Smooth muscle cell (in vitro differentiated cells): ENCODE measurements at regions not wholly inside any gene's neighbourhood (a gene's known extent, or its start where the extent isn't known, plus 50 kb on each side); places are given as distances from the start of the nearest gene placed in this dataset.

Experiments
- DNase-seq: peaks from one replicate; lab custom pipeline; 2025; ENCODE audit not compliant: unreplicated experiment; lab: John Stamatoyannopoulos, UW
- H2AFZ ChIP-seq: fragments of 200-600 bp; sonication (generic); 2 replicates; pipeline ENCODE4 v1.6.0; 2016; ENCODE audit warnings: antibody characterized with exemption, low read depth, mild to moderate bottlenecking
- H3F3A ChIP-seq: fragments of 200-600 bp; sonication (generic); 2 replicates; pipeline ENCODE4 v1.6.0; 2017; ENCODE audit warnings: antibody characterized with exemption, low read depth
- H3K27ac ChIP-seq: fragments of 200-600 bp; sonication (generic); 2 replicates; pipeline ENCODE4 v1.5.1; 2016; ENCODE audit warnings: low read depth, mild to moderate bottlenecking
- H3K27me3 ChIP-seq: fragments of 200-600 bp; sonication (generic); 2 replicates; pipeline ENCODE4 v1.6.1; 2016; ENCODE audit warnings: low read depth, mild to moderate bottlenecking
- H3K36me3 ChIP-seq: fragments of 200-600 bp; sonication (generic); 2 replicates; pipeline ENCODE4 v1.5.1; 2016; ENCODE audit warnings: low read depth
- H3K4me1 ChIP-seq: fragments of 200-600 bp; sonication (generic); 2 replicates; pipeline ENCODE4 v1.5.1; 2016; ENCODE audit warnings: low read depth
- H3K4me2 ChIP-seq: fragments of 200-600 bp; sonication (generic); 2 replicates; pipeline ENCODE4 v1.6.0; 2016; ENCODE audit warnings: mild to moderate bottlenecking
- H3K4me3 ChIP-seq: fragments of 200-600 bp; sonication (generic); 2 replicates; pipeline ENCODE4 v1.5.1; 2016; ENCODE audit warnings: mild to moderate bottlenecking
- H3K79me2 ChIP-seq: fragments of 200-600 bp; sonication (generic); 2 replicates; pipeline ENCODE4 v1.6.0; 2016; ENCODE audit warnings: low read depth, mild to moderate bottlenecking
- H3K9ac ChIP-seq: fragments of 200-600 bp; sonication (generic); 2 replicates; pipeline ENCODE4 v1.6.0; 2016; ENCODE audit warnings: low read depth
- H3K9me3 ChIP-seq: fragments of 200-600 bp; sonication (generic); replicated peaks from 2 replicates; pipeline ENCODE4 v1.5.1; 2016; ENCODE audit warnings: low read depth
- H4K20me1 ChIP-seq: fragments of 200-600 bp; sonication (generic); 2 replicates; pipeline ENCODE4 v1.6.0; 2016; ENCODE audit warnings: low read depth
- CTCF ChIP-seq: fragments of 200-600 bp; sonication (generic); IDR thresholded peaks from 2 replicates; pipeline ENCODE4 v1.5.1; 2017; ENCODE audit warnings: borderline replicate concordance, mild to moderate bottlenecking, antibody characterized with exemption; ENCODE audit not compliant: insufficient read depth, poor library complexity, severe bottlenecking
- WGBS: methylation state at CpG from one replicate; pipeline ENCODE4 v1.1.7; 2016; ENCODE audit warnings: low lambda C conversion rate; 5-methylcytosine and 5-hydroxymethylcytosine counted together

- no peak overlapping the region for H2AFZ ChIP-seq
- H3K27me3 ChIP-seq = peaks cover 7% of the 10 kb centered on the region
- no peak for DNase-seq
- no peaks in the 10 kb centered on the region for H3F3A ChIP-seq
- no peaks in the 10 kb centered on the region for H3K9me3 ChIP-seq
- no peak overlapping the region for H3K4me3 ChIP-seq
- H3K4me2 ChIP-seq = no peak overlapping the region
- no peaks in the 10 kb centered on the region for H4K20me1 ChIP-seq
- 80% methylated on average over 5 of the region's 5 CpGs for WGBS
- no peaks in the 10 kb centered on the region for H3K79me2 ChIP-seq
- TF ChIP-seq CTCF = no peak
- H3K9ac ChIP-seq = no peak overlapping the region
- no peaks in the 10 kb centered on the region for H3K36me3 ChIP-seq
- H3K27ac ChIP-seq = peak overlapping the region; percentile 20
- H3K4me1 ChIP-seq = no peaks in the 10 kb centered on the region
Observed at GRCh38 chr15:98455904-98456303, 192.4 kb upstream of the IGF1R start.

GRCh38 chr15:98476559-98476958, 171.8 kb upstream of the IGF1R start:
- H4K20me1 ChIP-seq = no peaks in the 10 kb centered on the region
- H3K4me2 ChIP-seq = no peak overlapping the region
- H3K36me3 ChIP-seq = peaks cover 6% of the 10 kb centered on the region
- peaks cover 4% of the 10 kb centered on the region for H3K9me3 ChIP-seq
- H3K4me3 ChIP-seq = no peak overlapping the region
- no peaks in the 10 kb centered on the region for H3F3A ChIP-seq
- no peaks in the 10 kb centered on the region for H3K79me2 ChIP-seq
- H3K27ac ChIP-seq = no peak overlapping the region
- no peaks in the 10 kb centered on the region for H3K27me3 ChIP-seq
- DNase-seq = no peak
- WGBS = 66% methylated on average over 1 of the region's 1 CpG
- no peak overlapping the region for H2AFZ ChIP-seq
- no peak overlapping the region for H3K9ac ChIP-seq
- TF ChIP-seq CTCF = no peak
- H3K4me1 ChIP-seq = no peaks in the 10 kb centered on the region

GRCh38 chr15:98480844-98481243, 167.5 kb upstream of the IGF1R start:
- H3K27ac ChIP-seq = no peak overlapping the region
- peaks cover 6% of the 10 kb centered on the region for H3K36me3 ChIP-seq
- H4K20me1 ChIP-seq = no peaks in the 10 kb centered on the region
- WGBS = 91% methylated on average over 11 of the region's 11 CpGs
- no peak overlapping the region for H2AFZ ChIP-seq
- no peaks in the 10 kb centered on the region for H3F3A ChIP-seq
- H3K4me3 ChIP-seq = no peak overlapping the region
- H3K27me3 ChIP-seq = no peaks in the 10 kb centered on the region
- H3K4me2 ChIP-seq = no peak overlapping the region
- no peak for DNase-seq
- H3K79me2 ChIP-seq = no peaks in the 10 kb centered on the region
- peaks cover 4% of the 10 kb centered on the region for H3K9me3 ChIP-seq
- H3K4me1 ChIP-seq = no peaks in the 10 kb centered on the region
- TF ChIP-seq CTCF = no peak
- H3K9ac ChIP-seq = no peak overlapping the region

- H3K9ac ChIP-seq = no peak overlapping the region
- no peaks in the 10 kb centered on the region for H3K79me2 ChIP-seq
- WGBS = 100% methylated on average over 1 of the region's 1 CpG
- TF ChIP-seq CTCF = no peak
- H3F3A ChIP-seq = no peaks in the 10 kb centered on the region
- H3K27ac ChIP-seq = no peak overlapping the region
- H3K27me3 ChIP-seq = no peaks in the 10 kb centered on the region
- no peak for DNase-seq
- H4K20me1 ChIP-seq = no peaks in the 10 kb centered on the region
- no peaks in the 10 kb centered on the region for H3K4me1 ChIP-seq
- no peak overlapping the region for H3K4me3 ChIP-seq
- no peaks in the 10 kb centered on the region for H3K9me3 ChIP-seq
- no peak overlapping the region for H3K4me2 ChIP-seq
- H2AFZ ChIP-seq = no peak overlapping the region
- H3K36me3 ChIP-seq = no peaks in the 10 kb centered on the region
Observed at GRCh38 chr15:98483575-98484130, 164.7 kb upstream of the IGF1R start.
